Uterus (tissue), 2 donors: ENCODE measurements at regions not wholly inside any gene's neighbourhood (a gene's known extent, or its start where the extent isn't known, plus 50 kb on each side); places are given as distances from the start of the nearest gene placed in this dataset.

Experiments used
- POLR2A ChIP-seq, 2 donors: fragments of 450-650 bp; IDR thresholded peaks; one replicate each; pipeline ENCODE4 v1.6.1; 2016; ENCODE audit warnings: antibody characterized with exemption in 2 of 2, mild to moderate bottlenecking in 1 of 2, moderate library complexity in 1 of 2
- TF ChIP-seq, protein P1 (sequence below), 4 experiments: fragments of 200-600 bp in 2 of 4; fragments of 450-650 bp in 2 of 4; sonication (generic) in 2 of 4; IDR thresholded peaks; one replicate each; pipeline ENCODE4 v1.5.1; 2016 to 2019; ENCODE audit warnings: antibody characterized with exemption in 4 of 4, mild to moderate bottlenecking in 2 of 4, moderate library complexity in 1 of 4

DNA sequence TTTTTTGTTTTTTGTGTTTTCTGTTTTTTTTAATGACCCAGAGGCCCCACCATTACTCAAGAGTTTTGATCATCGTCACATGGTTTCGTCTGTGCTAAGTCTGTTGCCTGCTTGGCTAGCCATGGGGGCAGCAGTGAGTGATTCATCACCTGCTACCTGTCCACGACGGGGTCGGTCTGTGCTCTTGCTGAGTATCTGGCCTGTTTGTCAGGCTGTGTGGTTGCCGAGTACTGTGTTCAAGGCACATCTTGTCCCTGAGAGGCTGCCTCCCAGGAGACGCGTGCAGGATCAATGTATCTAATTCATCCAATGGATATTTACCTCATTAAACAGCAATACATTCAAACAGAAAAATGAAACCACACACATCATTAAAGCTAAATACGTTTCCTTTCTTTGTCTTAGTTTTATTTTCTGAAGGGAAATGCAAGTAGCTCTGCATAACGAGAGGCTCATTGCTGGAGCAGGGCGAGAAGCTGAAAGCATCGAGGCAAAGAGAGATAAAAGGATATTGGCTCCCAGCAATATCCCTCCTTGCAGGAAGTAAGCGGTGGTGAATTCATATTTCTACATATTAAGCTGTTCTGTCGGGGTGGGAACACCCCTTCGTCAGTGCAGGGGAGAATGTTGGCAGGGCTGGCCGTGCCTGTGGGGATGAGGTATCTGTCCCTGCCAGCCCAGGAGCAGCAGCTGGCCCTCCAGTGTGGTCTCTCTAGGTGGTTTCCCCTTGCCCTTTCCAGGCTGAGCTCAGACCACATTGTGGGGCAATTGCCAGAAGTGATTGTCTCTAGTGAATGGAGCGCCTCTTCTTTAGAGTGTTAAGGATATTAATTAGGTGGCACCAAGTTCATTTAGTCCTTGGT, 166.2 kb upstream of the ASIC2 start:
- TF ChIP-seq, protein P1, sequence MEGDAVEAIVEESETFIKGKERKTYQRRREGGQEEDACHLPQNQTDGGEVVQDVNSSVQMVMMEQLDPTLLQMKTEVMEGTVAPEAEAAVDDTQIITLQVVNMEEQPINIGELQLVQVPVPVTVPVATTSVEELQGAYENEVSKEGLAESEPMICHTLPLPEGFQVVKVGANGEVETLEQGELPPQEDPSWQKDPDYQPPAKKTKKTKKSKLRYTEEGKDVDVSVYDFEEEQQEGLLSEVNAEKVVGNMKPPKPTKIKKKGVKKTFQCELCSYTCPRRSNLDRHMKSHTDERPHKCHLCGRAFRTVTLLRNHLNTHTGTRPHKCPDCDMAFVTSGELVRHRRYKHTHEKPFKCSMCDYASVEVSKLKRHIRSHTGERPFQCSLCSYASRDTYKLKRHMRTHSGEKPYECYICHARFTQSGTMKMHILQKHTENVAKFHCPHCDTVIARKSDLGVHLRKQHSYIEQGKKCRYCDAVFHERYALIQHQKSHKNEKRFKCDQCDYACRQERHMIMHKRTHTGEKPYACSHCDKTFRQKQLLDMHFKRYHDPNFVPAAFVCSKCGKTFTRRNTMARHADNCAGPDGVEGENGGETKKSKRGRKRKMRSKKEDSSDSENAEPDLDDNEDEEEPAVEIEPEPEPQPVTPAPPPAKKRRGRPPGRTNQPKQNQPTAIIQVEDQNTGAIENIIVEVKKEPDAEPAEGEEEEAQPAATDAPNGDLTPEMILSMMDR (IDR thresholded peaks at IDR 0.05): no peak
- no peak for TF ChIP-seq POLR2A (IDR thresholded peaks at IDR 0.05)
